ENCODE measurements at regions not wholly inside any gene's neighbourhood (a gene's known extent, or its start where the extent isn't known, plus 50 kb on each side); places are given as distances from the start of the nearest gene placed in this dataset.
A peak's percentile ranks its signal among the peaks of the same experiment; 100 is the strongest.

DNA sequence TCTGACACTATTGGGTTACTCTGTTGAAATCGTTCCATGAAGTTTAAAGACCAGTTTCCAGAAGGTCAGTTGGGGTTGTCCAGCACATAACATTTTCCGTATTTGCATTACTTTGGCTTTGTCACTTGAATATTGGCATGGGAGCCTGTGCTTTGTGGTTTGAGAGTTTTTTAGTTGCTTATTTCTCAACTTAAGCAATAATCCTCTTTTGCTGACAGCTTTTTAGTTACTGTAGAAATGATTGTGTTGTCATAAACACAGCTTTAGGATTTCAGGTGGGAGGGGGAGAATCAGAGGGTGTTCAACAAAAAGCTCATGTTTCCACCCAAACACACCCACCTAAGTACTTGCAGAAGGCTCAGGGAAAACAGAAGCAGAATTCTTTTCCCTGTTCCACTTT is 210.7 kb upstream of the TLL1 start:
- DNase-seq (ENCODE audit: low spot score) = no peak
- ChIA-PET CTCF (no interaction called here), POLR2A (ENCODE audit: low non-redundant PET) (no interaction called here)
- Histone ChIP-seq H3K4me3 (ENCODE audit: low read depth, low read length, poor library complexity, severe bottlenecking) (no peak overlapping the region), H3K27ac (ENCODE audit: low read depth, low read length, poor library complexity, severe bottlenecking) (no peak overlapping the region), H3K36me3 (ENCODE audit: insufficient read depth, low read length, poor library complexity, severe bottlenecking) (no peaks in the 10 kb centered on the region), H3K4me1 (ENCODE audit: insufficient read depth, low read length, poor library complexity, severe bottlenecking) (peaks cover 11% of the 10 kb centered on the region), H3K9me3 (ENCODE audit: low read depth, low read length, poor library complexity, severe bottlenecking) (no peaks in the 10 kb centered on the region), H3K27me3 (replicated peaks; ENCODE audit: insufficient read depth, low read depth, low read length, poor library complexity) (no peaks in the 10 kb centered on the region)
- BruUV-seq (replicated peaks) = no TSS peak
- TF ChIP-seq, protein P1, sequence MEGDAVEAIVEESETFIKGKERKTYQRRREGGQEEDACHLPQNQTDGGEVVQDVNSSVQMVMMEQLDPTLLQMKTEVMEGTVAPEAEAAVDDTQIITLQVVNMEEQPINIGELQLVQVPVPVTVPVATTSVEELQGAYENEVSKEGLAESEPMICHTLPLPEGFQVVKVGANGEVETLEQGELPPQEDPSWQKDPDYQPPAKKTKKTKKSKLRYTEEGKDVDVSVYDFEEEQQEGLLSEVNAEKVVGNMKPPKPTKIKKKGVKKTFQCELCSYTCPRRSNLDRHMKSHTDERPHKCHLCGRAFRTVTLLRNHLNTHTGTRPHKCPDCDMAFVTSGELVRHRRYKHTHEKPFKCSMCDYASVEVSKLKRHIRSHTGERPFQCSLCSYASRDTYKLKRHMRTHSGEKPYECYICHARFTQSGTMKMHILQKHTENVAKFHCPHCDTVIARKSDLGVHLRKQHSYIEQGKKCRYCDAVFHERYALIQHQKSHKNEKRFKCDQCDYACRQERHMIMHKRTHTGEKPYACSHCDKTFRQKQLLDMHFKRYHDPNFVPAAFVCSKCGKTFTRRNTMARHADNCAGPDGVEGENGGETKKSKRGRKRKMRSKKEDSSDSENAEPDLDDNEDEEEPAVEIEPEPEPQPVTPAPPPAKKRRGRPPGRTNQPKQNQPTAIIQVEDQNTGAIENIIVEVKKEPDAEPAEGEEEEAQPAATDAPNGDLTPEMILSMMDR (conservative IDR thresholded peaks at IDR 0.05; ENCODE audit: low read depth, low read length) = no peak
- no peak for TF ChIP-seq EZH2 (IDR thresholded peaks at IDR 0.05; ENCODE audit: borderline replicate concordance, low read depth, low read length, poor library complexity, severe bottlenecking)
- intact Hi-C loops (cut with micrococcal nuclease; ENCODE audit: unreplicated experiment) = no loop called here

DNA sequence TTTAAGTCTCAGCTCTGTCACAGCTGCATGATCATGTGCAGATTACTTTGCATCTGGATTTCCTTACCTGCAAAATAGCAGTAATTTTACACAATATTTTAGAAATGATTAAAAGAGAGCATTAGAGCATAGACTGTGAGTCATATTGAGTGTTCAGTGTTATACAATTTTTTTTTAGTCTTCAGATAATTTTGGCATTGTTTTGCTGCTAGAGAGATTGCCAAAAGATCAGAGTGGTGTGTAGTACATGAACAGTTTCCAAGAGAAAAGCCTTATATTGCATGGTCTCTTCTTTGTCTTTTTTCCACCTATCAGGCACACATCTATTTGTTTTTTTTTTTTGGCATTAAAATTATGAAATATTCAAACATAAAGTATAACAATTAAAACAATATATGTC is 209.6 kb upstream of the TLL1 start:
- Histone ChIP-seq H3K4me1 (ENCODE audit: insufficient read depth, low read length, poor library complexity, severe bottlenecking) (peaks cover 22% of the 10 kb centered on the region), H3K9me3 (ENCODE audit: low read depth, low read length, poor library complexity, severe bottlenecking) (no peaks in the 10 kb centered on the region), H3K4me3 (ENCODE audit: low read depth, low read length, poor library complexity, severe bottlenecking) (no peak overlapping the region), H3K27ac (ENCODE audit: low read depth, low read length, poor library complexity, severe bottlenecking) (no peak overlapping the region), H3K27me3 (replicated peaks; ENCODE audit: insufficient read depth, low read depth, low read length, poor library complexity) (no peaks in the 10 kb centered on the region), H3K36me3 (ENCODE audit: insufficient read depth, low read length, poor library complexity, severe bottlenecking) (no peaks in the 10 kb centered on the region)
- DNase-seq (ENCODE audit: low spot score) = no peak
- ChIA-PET CTCF (no interaction called here), POLR2A (ENCODE audit: low non-redundant PET) (no interaction called here)
- intact Hi-C loops (cut with micrococcal nuclease; ENCODE audit: unreplicated experiment) = no loop called here
- TF ChIP-seq EZH2 (IDR thresholded peaks at IDR 0.05; ENCODE audit: borderline replicate concordance, low read depth, low read length, poor library complexity, severe bottlenecking) = no peak
- TF ChIP-seq, protein P1 (conservative IDR thresholded peaks at IDR 0.05; ENCODE audit: low read depth, low read length) = no peak
- BruUV-seq (replicated peaks) = no TSS peak

DNA sequence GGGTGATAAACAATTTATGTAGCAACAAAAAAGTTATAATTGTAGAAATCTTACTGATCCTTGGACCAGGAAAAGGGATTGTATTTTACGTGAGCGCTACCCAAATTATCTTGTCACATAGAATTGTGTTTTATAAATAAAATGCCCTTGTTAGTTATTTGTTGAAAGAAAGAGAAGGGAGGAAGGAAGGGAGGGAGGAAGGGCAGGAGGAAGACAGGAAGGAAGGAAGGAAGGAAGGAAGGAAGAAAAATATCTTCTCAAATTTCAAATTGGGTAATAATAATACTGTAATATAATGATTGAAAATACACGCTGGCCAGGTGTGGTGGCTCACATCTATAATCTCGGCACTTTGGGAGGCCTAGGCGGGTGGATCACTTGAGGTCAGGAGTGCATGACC is 206.2 kb upstream of the TLL1 start:
- POLR2A ChIA-PET (ENCODE audit: low non-redundant PET) = interaction anchor here (1.5 kb wide), 1 partner anchor 69 kb away, joined by 9 read pairs; no protein-coding TSS in a partner anchor
- BruUV-seq (replicated peaks) = no TSS peak
- Histone ChIP-seq H3K4me1 (ENCODE audit: insufficient read depth, low read length, poor library complexity, severe bottlenecking) (peaks cover 46% of the 10 kb centered on the region), H3K27me3 (replicated peaks; ENCODE audit: insufficient read depth, low read depth, low read length, poor library complexity) (no peaks in the 10 kb centered on the region), H3K36me3 (ENCODE audit: insufficient read depth, low read length, poor library complexity, severe bottlenecking) (no peaks in the 10 kb centered on the region), H3K4me3 (ENCODE audit: low read depth, low read length, poor library complexity, severe bottlenecking) (no peak overlapping the region), H3K9me3 (ENCODE audit: low read depth, low read length, poor library complexity, severe bottlenecking) (no peaks in the 10 kb centered on the region), H3K27ac (ENCODE audit: low read depth, low read length, poor library complexity, severe bottlenecking) (peak overlapping the region; percentile 73)
- TF ChIP-seq, protein P1 (conservative IDR thresholded peaks at IDR 0.05; ENCODE audit: low read depth, low read length) = no peak
- no peak for TF ChIP-seq EZH2 (IDR thresholded peaks at IDR 0.05; ENCODE audit: borderline replicate concordance, low read depth, low read length, poor library complexity, severe bottlenecking)
- DNase-seq (ENCODE audit: low spot score) = peak; percentile 62
- intact Hi-C loops (cut with micrococcal nuclease; ENCODE audit: unreplicated experiment) = loop anchor here (5.0 kb wide), 1 partner anchor 70 kb away; no protein-coding TSS in a partner anchor
- CTCF ChIA-PET = interaction anchor here (0.8 kb wide), 1 partner anchor 69 kb away, joined by 4 read pairs; no protein-coding TSS in a partner anchor

All from A673 (cell line).